A549 (cell line): ENCODE measurements at regions not wholly inside any gene's neighbourhood (a gene's known extent, or its start where the extent isn't known, plus 50 kb on each side); places are given as distances from the start of the nearest gene placed in this dataset.
A peak's percentile ranks its signal among the peaks of the same experiment; 100 is the strongest.

Source experiments
- ATAC-seq, 2 experiments: fragments of 200-7000 bp in 1 of 2; fragments of >200 bp in 1 of 2; cut with Nextera tagmentation in 1 of 2; cut with Tn5 transposase in 1 of 2; 3 replicates each; pipeline versions ENCODE4 v1.8.0 to v1.9.1; 2018 to 2020; ENCODE audit warnings: mild to moderate bottlenecking in 1 of 2, moderate library complexity in 1 of 2
- CTCF ChIA-PET: fragments of 300-600 bp; sonication (Branson Sonifier 250); formaldehyde crosslinking; extraction: SDS; loops from one replicate; lab custom pipeline; 2021; ENCODE audit warnings: antibody characterized with exemption, inconsistent platforms; lab: Yijun Ruan, JAX
- POLR2A ChIA-PET: fragments of 350-600 bp; formaldehyde crosslinking; extraction: SDS; loops from one replicate; lab custom pipeline; 2021; ENCODE audit warnings: antibody characterized with exemption, inconsistent platforms; lab: Yijun Ruan, JAX
- DNase-seq, 2 experiments: peaks; one replicate each; pipeline versions ENCODE4 v3.0.0 to v3.0.0-alpha.2; 2011 to 2016; ENCODE audit warnings: low read depth in 1 of 2, low spot score in 1 of 2
- FAIRE-seq: peaks from 2 replicates; lab custom pipeline; 2011; peaks lifted over from hg19 to GRCh38; lab: Jason Lieb, UNC
- H3K27ac ChIP-seq, 2 experiments: fragments of >200 bp; sonication (Bioruptor Twin); formaldehyde crosslinking; 3 replicates each; pipeline ENCODE4 v1.5.1; 2016 to 2017
- H3K4me1 ChIP-seq: fragments of >200 bp; sonication (Bioruptor Twin); formaldehyde crosslinking; 3 replicates; pipeline ENCODE4 v1.6.1; 2016
- H3K4me2 ChIP-seq: fragments of >200 bp; sonication (Bioruptor Twin); formaldehyde crosslinking; 3 replicates; pipeline ENCODE4 v1.6.1; 2016
- H3K4me3 ChIP-seq: fragments of >200 bp; sonication (Bioruptor Twin); formaldehyde crosslinking; 3 replicates; pipeline ENCODE4 v1.5.1; 2016
- H3K9me3 ChIP-seq: fragments of >200 bp; sonication (Bioruptor Twin); formaldehyde crosslinking; 3 replicates; pipeline ENCODE4 v1.6.1; 2016
- ATOH8 ChIP-seq: fragments of 250-450 bp; sonication (Bioruptor Pico); IDR thresholded peaks from 2 replicates; pipeline ENCODE4 v1.5.0; 2020; ENCODE audit warnings: low read depth, mild to moderate bottlenecking, moderate library complexity
- CHD4 ChIP-seq: fragments of 200-600 bp; sonication (generic); IDR thresholded peaks from 2 replicates; pipeline ENCODE4 v1.6.1; 2016; ENCODE audit warnings: antibody characterized with exemption, mild to moderate bottlenecking, borderline replicate concordance
- EHF ChIP-seq: fragments of 250-450 bp; sonication (Bioruptor Pico); IDR thresholded peaks from 2 replicates; pipeline ENCODE4 v1.5.0; 2020; ENCODE audit warnings: mild to moderate bottlenecking
- ESRRA ChIP-seq: fragments of 150-350 bp; IDR thresholded peaks from 2 replicates; pipeline ENCODE4 v1.6.1; 2014; ENCODE audit warnings: mild to moderate bottlenecking, low read length, borderline replicate concordance
- FOSL2 ChIP-seq, 2 experiments: fragments of 450-650 bp in 1 of 2; fragments of >200 bp in 1 of 2; sonication (Bioruptor Twin) in 1 of 2; formaldehyde crosslinking; IDR thresholded peaks; 2 replicates each; pipeline versions ENCODE4 v1.5.0 to v1.6.1; 2016 to 2020; ENCODE audit warnings: mild to moderate bottlenecking in 1 of 2, moderate library complexity in 1 of 2
- GATA3 ChIP-seq: IDR thresholded peaks from 2 replicates; pipeline ENCODE4 v1.6.1; 2012; ENCODE audit warnings: borderline replicate concordance
- HDAC2 ChIP-seq: fragments of 200-600 bp; sonication (generic); IDR thresholded peaks from 2 replicates; pipeline ENCODE4 v1.6.1; 2016
- HOXA7 ChIP-seq: fragments of 250-450 bp; sonication (Bioruptor Pico); IDR thresholded peaks from 2 replicates; pipeline ENCODE4 v1.5.0; 2020; ENCODE audit warnings: mild to moderate bottlenecking, moderate library complexity
- HOXB5 ChIP-seq: fragments of 250-450 bp; sonication (Bioruptor Pico); IDR thresholded peaks from 2 replicates; pipeline ENCODE4 v1.5.0; 2020; ENCODE audit warnings: mild to moderate bottlenecking, moderate library complexity
- JUN ChIP-seq, 2 experiments: fragments of >200 bp; sonication (Bioruptor Twin); formaldehyde crosslinking; IDR thresholded peaks; 2 replicates in 1 of 2; 3 replicates in 1 of 2; pipeline ENCODE4 v1.6.1; 2016 to 2017
- JUNB ChIP-seq: fragments of >200 bp; sonication (Bioruptor Twin); formaldehyde crosslinking; IDR thresholded peaks from 2 replicates; pipeline ENCODE4 v1.6.1; 2016
- KDM1A ChIP-seq: fragments of 200-600 bp; sonication (generic); IDR thresholded peaks from 2 replicates; pipeline ENCODE4 v1.6.1; 2016; ENCODE audit warnings: low read depth, mild to moderate bottlenecking
- MAFK ChIP-seq: fragments of 450-650 bp; IDR thresholded peaks from 2 replicates; pipeline ENCODE4 v1.6.1; 2014; ENCODE audit not compliant: partially characterized antibody
- MYC ChIP-seq: IDR thresholded peaks from 2 replicates; pipeline ENCODE4 v1.6.1; 2012; ENCODE audit warnings: mild to moderate bottlenecking, inconsistent platforms, low read length, improper control_type of control experiment, borderline replicate concordance
- NPAS2 ChIP-seq: fragments of 250-450 bp; sonication (Bioruptor Pico); IDR thresholded peaks from 2 replicates; pipeline ENCODE4 v1.8.0; 2022; ENCODE audit warnings: mild to moderate bottlenecking, moderate library complexity, borderline replicate concordance
- PBX3 ChIP-seq: IDR thresholded peaks from 2 replicates; pipeline ENCODE4 v1.6.1; 2012
- POLR2A ChIP-seq: IDR thresholded peaks from 2 replicates; pipeline ENCODE4 v1.6.1; 2012; ENCODE audit warnings: mild to moderate bottlenecking, low read length
- POLR2AphosphoS2 ChIP-seq: conservative IDR thresholded peaks from 2 replicates; pipeline ENCODE4 v1.6.1; 2012; ENCODE audit warnings: low read length, improper control_type of control experiment, inconsistent platforms
- REST ChIP-seq: fragments of 200-600 bp; sonication (generic); IDR thresholded peaks from 2 replicates; pipeline ENCODE4 v1.6.1; 2016; ENCODE audit warnings: antibody characterized with exemption, mild to moderate bottlenecking, moderate library complexity
- TFCP2L1 ChIP-seq: fragments of 250-450 bp; sonication (Bioruptor Pico); IDR thresholded peaks from 2 replicates; pipeline ENCODE4 v1.5.0; 2021; ENCODE audit warnings: mild to moderate bottlenecking
- ZC3H11A ChIP-seq: fragments of 450-650 bp; IDR thresholded peaks from 2 replicates; pipeline ENCODE4 v1.6.1; 2014; ENCODE audit warnings: antibody characterized with exemption, mild to moderate bottlenecking
- WGBS: methylation state at CpG from one replicate; pipeline ENCODE4 v1.1.6; 2017; ENCODE audit errors: missing lambda C conversion rate; 5-methylcytosine and 5-hydroxymethylcytosine counted together
- TF ChIP-seq, protein P1 (sequence below): IDR thresholded peaks from 2 replicates; pipeline ENCODE4 v1.6.1; 2012; ENCODE audit warnings: low read depth, borderline replicate concordance
- TF ChIP-seq, protein P2 (sequence below): fragments of >200 bp; sonication (Bioruptor Twin); formaldehyde crosslinking; IDR thresholded peaks from 3 replicates; pipeline ENCODE4 v1.6.1; 2016

DNA sequence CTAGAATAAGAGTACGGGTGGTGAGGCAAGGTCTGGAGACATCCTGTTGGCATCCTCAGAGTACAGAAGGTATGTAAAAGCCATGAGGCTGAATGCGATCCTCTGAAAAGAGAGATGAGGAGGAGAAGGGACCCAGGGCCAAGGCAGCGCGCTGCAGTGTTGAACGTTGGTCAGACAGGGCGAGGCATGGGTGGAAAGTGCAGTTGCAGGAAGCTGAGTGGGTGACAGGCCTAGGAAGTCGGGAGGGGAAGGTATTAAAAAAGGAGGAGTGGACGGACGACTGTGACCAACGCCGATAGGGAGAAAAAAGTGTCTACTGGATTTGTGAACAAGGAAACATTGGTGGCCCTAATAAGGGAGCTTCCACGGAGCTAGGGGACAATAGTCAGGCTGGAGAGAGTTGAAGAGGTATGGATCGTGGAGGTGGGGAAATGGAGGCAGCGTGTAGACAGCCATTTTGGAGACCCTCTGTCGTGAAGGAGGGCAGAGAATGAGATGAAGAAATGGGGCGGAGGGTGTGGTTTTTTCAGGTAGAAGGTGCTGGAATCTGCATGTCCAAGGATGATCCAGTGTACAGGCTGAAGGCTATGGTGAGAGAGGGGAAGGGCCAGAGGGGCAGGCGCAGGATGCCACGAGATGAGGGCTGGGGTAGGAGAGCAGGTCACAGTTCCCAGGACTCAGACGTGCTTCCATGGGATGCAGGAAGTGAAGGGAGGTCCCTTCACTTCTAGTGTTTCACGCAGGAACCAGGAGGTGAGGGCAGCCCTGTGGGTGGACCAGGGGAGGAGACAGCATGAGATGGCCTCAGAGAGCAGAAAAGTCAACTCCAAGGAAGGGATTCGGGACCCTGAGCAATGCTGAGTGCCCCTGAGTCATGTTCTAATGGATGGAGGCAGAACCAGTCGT is 115.9 kb downstream of the ASB7 start:
- POLR2A ChIA-PET = no interaction called here
- Histone ChIP-seq H3K4me2 (no peak overlapping the region), H3K4me3 (no peak overlapping the region), H3K27ac (peak overlapping the region; percentile 27 to 59; a peak in 4 of 6 replicates), H3K9me3 (no peaks in the 10 kb centered on the region), H3K4me1 (peaks cover 55% of the 10 kb centered on the region)
- FAIRE-seq (no peak), DNase-seq (no peak), ATAC-seq (no peak)
- 90% methylated on average over 22 of the region's 22 CpGs for WGBS
- CTCF ChIA-PET = interaction anchor here (0.6 to 3.8 kb wide), 10 partner anchors 10 to 198 kb away, joined by 3 to 20 read pairs (median 4); no protein-coding TSS in a partner anchor
- TF ChIP-seq NPAS2 (no peak), JUN (IDR thresholded peaks at IDR 0.05) (no peak), KDM1A (no peak), CHD4 (no peak), FOSL2 (IDR thresholded peaks at IDR 0.05) (no peak), FOSL2 (CRISPR knock-in tag; IDR thresholded peaks at IDR 0.05) (no peak), MYC (no peak), MAFK (no peak), HOXB5 (CRISPR knock-in tag) (no peak)

DNA sequence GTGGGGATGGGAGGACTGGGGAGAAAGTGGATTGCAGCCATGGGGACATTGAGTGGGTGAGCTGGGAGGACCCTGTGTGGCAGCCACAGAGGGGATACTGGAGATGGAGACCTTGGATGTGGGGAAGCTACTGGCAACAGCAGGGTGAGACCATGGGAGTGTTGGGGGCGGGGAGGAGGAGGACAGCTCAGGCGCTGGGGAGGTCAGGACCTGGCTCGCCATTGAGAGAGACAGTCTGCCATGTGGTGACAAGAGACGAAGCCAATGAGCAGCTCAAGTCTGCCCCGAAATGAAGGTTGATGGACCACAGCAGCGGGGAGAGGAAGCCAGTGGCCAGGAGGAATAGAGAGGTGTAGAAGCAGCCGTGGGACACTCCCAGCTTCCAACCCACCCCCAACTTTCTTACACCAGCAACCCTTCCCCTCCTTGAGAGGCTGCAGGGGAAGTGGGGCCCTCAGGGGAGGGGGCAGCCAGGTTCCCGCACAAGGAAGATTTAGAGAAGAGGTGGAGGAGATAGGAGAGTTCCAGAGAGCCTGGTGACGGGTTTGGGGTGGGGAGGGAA is 118.1 kb downstream of the ASB7 start:
- POLR2A ChIA-PET = interaction anchor here (1.5 to 2.2 kb wide), 2 partner anchors 39 to 152 kb away, joined by 7 to 17 read pairs; no protein-coding TSS in a partner anchor
- WGBS = 90% methylated on average over 9 of the region's 9 CpGs
- Histone ChIP-seq H3K4me1 (peaks cover 50% of the 10 kb centered on the region), H3K4me2 (peak overlapping the region; percentile 83)
- CTCF ChIA-PET = interaction anchor here (0.5 to 3.8 kb wide), 9 partner anchors 13 to 288 kb away, joined by 3 to 32 read pairs (median 5); no protein-coding TSS in a partner anchor
- TF ChIP-seq PBX3 (no peak), REST (no peak), EHF (CRISPR knock-in tag) (no peak), GATA3 (no peak), CHD4 (no peak), FOSL2 (IDR thresholded peaks at IDR 0.05) (no peak), FOSL2 (CRISPR knock-in tag; IDR thresholded peaks at IDR 0.05) (no peak), MAFK (no peak), ATOH8 (CRISPR knock-in tag) (no peak), HOXA7 (CRISPR knock-in tag) (no peak), ZC3H11A (no peak), NPAS2 (no peak), POLR2A (no peak), HDAC2 (no peak), ESRRA (no peak), POLR2AphosphoS2 (no peak), JUNB (no peak), TFCP2L1 (no peak)
- TF ChIP-seq, protein P1, sequence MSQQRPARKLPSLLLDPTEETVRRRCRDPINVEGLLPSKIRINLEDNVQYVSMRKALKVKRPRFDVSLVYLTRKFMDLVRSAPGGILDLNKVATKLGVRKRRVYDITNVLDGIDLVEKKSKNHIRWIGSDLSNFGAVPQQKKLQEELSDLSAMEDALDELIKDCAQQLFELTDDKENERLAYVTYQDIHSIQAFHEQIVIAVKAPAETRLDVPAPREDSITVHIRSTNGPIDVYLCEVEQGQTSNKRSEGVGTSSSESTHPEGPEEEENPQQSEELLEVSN = no peak
- TF ChIP-seq, protein P2, sequence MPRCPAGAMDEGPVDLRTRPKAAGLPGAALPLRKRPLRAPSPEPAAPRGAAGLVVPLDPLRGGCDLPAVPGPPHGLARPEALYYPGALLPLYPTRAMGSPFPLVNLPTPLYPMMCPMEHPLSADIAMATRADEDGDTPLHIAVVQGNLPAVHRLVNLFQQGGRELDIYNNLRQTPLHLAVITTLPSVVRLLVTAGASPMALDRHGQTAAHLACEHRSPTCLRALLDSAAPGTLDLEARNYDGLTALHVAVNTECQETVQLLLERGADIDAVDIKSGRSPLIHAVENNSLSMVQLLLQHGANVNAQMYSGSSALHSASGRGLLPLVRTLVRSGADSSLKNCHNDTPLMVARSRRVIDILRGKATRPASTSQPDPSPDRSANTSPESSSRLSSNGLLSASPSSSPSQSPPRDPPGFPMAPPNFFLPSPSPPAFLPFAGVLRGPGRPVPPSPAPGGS = no peak
- TF ChIP-seq, all 56 proteins: peak for 0
- H3K27ac ChIP-seq = peak overlapping the region; percentile 80 to 81
- H3K4me3 ChIP-seq = no peak overlapping the region
- DNase-seq = no peak
- no peak for ATAC-seq
- no peak for FAIRE-seq
- no peaks in the 10 kb centered on the region for H3K9me3 ChIP-seq
